A673 (cell line): ENCODE measurements at regions not wholly inside any gene's neighbourhood (a gene's known extent, or its start where the extent isn't known, plus 50 kb on each side); places are given as distances from the start of the nearest gene placed in this dataset.
A peak's percentile ranks its signal among the peaks of the same experiment; 100 is the strongest.

Experiments used
- CTCF ChIP-seq: fragments of 300-800, 200-600 bp; sonication (generic); conservative IDR thresholded peaks from 2 replicates; pipeline ENCODE4 v1.5.1; 2017; ENCODE audit warnings: low read depth, mild to moderate bottlenecking, antibody characterized with exemption, low read length, moderate library complexity, mixed read lengths
- EZH2 ChIP-seq: fragments of 200-600 bp; sonication (generic); IDR thresholded peaks from 2 replicates; pipeline ENCODE4 v1.6.1; 2017; ENCODE audit warnings: borderline replicate concordance, low read depth, mild to moderate bottlenecking, mixed read lengths, antibody characterized with exemption, low read length; ENCODE audit not compliant: poor library complexity, severe bottlenecking

- 0 out of 2 replicates have a peak, but pooled peaks have one; percentile 16 for TF ChIP-seq CTCF
- no peak for TF ChIP-seq EZH2
Measured at GRCh38 chrX:64642482-64642881, 247.2 kb upstream of the MTMR8 start.
